GM19395 (cell line): ENCODE measurements at regions not wholly inside any gene's neighbourhood (a gene's known extent, or its start where the extent isn't known, plus 50 kb on each side); places are given as distances from the start of the nearest gene placed in this dataset.

Source experiments
- ATAC-seq: cut with Tn5 transposase; IDR thresholded peaks from one replicate; pipeline ENCODE4 v1.9.1; 2021; ENCODE audit warnings: mild to moderate bottlenecking, moderate library complexity; ENCODE audit not compliant: unreplicated experiment

GRCh38 chr4:122516376-122516775, 59.9 kb upstream of the IL2 start:
- ATAC-seq = no peak

GRCh38 chr4:122514671-122515070, 58.1 kb upstream of the IL2 start:
- no peak for ATAC-seq

GRCh38 chr4:122512430-122512829, 55.9 kb upstream of the IL2 start:
- no peak for ATAC-seq

- ATAC-seq = peak; percentile 84
These were observed 51.6 kb upstream of the IL2 start for GRCh38 chr4:122508083-122508482.
